GM21723 (cell line): ENCODE measurements at regions not wholly inside any gene's neighbourhood (a gene's known extent, or its start where the extent isn't known, plus 50 kb on each side); places are given as distances from the start of the nearest gene placed in this dataset.
A peak's percentile ranks its signal among the peaks of the same experiment; 100 is the strongest.

Experiments used
- ATAC-seq: cut with Tn5 transposase; IDR thresholded peaks from one replicate; pipeline ENCODE4 v1.9.1; 2021; ENCODE audit warnings: mild to moderate bottlenecking, moderate library complexity; ENCODE audit not compliant: unreplicated experiment

DNA sequence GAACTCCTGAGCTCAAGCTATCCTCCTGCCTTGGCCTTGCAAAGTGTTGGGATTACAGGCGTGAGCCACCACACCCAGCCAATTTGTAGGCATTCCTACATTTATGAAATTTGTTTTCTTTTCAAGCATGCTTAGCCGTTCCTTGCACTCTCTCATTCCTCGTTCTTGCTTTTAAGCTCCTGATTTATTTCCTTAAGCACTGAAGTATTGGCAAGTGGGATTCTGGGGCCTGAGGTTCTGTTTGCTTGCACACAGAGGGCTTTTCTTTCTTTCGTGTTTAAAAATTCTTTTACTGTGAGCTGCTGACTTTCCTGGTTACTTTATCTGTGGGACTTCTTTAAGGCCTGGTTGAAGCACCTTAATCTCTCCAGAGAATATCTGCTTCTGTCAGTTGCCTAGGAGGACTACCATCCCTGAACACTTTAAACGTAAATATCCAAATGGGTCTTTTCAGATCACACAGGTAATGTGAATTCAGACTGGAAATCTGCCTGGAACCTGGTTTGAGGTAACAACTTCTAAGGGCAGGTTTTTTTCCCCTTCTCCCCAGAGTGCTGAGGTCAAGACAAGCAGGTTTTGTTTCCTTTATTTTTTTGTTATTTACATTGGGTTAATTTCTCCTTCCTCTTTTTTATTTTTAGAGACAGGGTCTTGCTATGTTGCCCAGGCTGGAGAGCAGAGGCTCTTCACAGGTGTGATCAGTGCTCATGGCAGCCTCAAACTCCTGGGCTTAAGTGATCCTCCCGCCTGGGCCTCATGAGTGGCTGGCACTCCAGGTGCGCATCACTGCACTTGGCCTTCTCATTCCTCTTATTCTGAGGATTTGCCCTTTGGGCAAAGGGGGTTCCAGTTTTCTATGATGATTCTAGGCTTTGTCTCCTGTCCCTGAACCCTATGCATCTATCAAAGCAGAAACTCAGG lies 102.9 kb downstream of the PFKFB3 start:
- no peak for ATAC-seq

DNA sequence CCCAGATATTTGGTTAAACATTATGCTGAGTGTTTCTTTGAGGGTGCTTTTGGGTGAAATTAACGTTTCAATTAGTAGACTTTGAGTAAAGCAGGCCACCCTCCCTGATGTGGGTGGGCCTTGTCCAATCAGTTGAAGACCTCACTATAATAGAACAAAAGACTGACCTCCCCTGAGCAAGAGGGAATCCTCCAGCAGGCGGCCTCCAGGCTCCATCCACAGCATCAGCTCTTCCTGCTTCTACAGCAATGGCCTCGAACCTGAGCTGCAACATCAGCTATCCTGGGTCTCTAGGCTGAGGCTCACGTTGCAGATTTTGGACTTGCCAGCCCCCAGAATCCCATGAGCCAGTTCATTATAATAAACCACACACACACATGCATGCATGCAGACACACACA lies 104.2 kb downstream of the PFKFB3 start:
- no peak for ATAC-seq

DNA sequence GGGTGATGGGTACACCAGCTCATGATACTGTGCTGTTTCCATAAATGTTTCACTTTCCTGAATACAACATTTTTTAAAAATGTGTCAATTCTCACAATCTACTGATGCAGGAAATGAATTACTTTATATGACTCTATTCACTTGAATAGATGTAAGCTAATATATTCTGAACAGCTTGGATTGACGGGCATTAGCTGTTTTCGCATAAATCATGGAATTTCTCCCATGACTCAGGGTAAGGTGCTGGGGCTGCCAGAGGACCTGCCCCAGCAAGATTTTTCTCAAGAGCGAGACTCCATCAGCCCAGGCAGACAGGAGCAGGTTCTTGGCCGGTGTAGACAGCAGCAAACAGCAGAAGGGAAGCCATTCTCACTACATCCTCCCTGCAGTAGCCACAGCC lies 107.1 kb downstream of the PFKFB3 start:
- ATAC-seq = no peak

DNA sequence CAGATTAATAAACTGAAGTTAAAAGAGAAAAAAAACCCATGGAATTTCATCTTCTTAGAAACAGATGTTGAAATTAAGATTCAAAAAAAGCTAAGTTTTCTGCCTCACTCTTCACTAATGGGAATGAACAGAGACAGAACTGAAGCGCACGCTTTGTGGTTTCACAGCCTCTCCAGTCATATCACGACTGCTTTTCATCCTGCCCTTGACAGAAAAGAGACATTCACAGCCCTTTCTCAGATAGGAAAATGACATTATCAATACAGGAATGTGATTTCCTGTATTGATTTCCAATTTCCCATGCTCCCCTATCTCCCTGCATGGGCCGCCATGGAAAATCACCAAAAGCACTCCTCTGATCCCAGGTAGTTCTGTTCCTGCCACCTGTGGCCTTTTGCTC lies 108.2 kb downstream of the PFKFB3 start:
- no peak for ATAC-seq

DNA sequence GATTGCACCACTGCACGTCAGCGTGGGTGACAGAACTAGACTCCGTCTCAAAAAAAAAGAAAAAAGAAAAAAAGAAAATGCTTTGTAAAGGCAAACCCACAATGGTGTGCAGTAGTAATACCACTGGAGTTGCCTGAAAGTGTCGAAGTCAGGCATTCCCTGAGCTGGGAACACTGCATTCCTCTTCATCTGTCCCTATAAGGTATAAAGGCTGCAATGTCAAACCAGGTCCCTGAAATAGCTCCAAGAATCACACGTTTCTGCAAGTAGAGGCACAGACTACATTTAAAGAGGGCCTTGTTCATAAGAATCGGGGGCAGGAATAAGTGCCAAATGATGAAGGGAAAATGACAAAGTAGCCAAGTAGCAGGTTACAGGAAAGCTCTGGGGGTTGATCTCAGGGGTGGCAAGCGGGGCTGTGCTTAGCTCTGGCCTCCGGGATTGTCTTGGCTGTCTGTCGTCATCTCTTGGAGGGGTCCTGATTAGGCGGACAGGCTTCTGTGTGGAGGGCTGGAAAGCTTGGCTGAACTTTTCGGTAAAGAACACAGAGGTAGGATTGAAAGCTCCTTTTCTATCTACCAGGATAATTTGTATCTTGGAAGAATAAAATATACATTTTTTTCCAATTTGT lies 109.1 kb downstream of the PFKFB3 start:
- no peak for ATAC-seq

DNA sequence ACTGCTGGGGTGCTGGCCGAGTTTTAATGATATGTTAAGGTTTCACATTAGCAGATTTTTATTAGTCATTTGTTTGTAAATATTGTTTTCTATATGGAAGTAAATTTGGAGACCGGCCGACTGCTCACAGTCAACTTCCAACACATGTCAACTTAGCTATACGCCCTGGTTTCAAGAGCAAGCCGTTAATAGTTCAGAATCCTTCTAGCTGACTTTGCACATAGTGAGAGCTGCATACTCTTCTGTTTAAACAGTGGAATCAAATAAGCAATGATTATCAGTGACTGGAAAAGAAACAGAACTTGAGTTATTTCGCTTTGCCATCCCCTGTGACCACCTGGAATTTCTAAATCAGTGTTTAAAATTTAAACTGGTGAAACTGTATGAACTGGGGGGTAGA lies 109.9 kb downstream of the PFKFB3 start:
- no peak for ATAC-seq

DNA sequence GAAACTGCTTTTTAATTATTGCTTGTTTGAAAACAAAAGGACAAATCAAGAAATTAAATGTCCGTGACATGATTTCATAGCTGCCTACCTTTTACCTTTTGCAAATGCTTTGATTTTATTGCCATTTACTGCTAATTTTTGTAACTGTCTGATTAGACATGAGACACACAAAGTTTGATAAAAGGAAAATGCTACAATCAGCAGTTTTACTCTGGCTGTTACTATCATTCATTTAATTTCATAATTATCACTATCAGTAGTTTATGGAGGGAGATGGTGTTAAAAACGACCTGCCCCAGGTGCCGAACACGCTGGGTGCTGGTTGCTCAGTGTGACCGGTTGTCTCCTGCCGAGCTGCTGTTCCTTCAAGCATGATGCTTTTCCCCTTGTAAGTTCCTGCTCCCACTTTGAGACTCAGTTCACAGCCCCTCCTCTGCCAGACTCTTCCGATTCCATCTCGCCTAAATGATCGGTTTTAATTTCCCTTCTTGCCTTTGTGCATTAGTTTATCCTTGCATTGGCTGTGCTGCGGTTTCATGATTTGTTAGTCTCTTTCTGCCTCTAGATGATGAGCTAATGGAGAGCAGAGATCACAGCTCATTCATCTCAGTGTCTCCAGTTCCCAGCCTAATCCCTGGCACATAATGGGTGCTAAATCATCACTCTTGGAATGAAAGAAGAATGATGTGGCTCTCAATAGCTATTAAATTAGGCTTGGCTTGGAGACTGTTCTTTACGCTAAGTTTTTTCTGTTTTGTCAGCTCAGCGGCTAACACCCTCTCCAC lies 110.6 kb downstream of the PFKFB3 start:
- no peak for ATAC-seq

DNA sequence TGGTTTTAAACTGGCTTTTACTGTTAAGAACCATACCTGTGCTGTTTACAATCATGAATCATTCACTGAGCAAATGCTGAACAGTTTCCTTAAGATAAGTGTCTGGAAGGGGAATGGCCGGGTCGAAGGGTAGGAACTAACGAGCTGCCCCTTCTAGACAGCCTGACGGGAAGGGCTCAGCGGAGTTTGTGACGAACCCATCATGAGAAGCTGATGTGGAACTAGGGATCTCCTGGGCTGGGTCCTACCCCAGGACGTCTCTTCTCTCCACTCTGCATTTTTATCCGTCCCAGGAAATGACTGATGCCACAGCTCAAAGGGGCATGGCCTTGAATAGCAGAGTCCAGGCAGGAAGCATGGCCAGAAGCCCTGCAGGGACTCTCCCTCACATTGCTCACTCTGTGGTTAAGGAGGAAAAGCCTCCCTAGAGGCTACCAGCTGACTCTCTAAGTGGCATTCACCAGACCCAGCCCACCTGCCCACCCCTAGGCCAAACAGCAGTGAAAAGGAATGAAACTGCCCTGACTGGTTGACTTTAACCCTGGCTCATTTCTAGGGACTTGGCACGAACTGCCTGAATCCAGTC lies 112.0 kb downstream of the PFKFB3 start:
- no peak for ATAC-seq

DNA sequence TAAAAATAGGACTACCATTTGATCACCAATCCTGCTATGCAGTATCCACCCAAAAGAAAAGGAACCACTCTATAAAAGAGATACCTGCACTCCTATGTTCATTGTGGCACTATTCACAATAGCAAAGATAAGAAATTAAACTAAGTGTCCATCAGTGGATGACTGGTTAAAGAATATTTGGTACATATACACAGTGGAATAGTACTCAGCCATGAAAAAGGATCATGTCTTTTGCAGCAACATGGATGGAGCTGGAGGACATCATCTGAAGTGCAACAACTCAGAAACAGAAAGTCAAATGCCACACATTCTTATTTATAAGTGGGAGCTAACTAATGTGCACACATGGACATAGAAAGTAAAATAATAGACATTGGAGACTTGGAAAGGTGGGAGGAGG lies 116.4 kb downstream of the PFKFB3 start:
- ATAC-seq = no peak

DNA sequence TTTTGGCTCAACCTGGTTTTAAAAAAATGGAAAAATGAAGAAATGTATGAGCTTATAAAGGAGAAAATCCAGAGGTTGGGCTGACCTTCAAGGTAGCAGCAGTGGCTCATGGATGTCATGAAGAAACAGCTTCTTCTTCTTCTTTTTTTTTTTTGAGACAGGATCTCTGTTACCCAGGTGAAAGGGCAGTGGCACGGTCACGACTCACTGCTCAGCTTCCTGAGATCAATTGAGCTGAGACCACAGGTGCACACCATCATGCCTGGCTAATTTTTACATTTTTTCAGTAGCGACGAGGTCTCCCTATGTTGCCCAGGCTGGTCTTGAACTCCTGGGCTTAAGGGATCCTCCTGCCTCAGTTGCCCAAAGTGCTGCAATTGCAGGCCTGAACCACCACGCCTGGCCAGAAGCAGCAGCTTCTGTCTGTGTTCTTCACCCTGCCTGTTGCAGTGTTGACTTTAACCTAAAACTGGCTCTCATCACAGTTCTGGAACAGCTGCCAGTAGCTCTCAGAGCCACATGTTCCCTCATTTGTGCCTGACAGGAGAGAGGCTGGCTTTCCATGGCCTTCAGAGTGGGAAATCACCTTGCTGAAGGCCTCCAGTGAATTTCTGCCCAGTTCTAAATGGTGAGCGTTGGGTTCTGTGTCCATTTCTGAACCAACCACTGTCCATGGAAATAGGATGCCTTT lies 117.7 kb downstream of the PFKFB3 start:
- peak; percentile 91 for ATAC-seq

DNA sequence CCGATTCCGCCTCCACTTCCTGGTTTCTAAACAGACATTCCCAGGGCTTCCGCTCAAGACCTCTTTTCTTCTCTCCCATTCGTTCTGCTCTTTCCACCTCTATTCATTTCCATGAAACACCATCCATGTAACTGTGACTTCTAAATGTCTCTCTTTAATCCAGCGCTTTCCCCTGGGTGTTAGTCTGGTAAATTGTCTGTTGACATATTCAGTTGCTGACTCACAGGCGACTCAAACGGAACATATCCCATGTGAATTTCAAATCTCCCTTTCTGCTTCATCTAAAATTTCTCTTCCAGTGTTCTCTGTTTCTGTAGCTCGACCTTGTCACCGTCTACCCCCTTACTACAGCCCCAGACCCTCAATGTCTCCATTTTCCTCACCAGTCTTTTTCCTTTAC lies 119.1 kb downstream of the PFKFB3 start:
- ATAC-seq = no peak

DNA sequence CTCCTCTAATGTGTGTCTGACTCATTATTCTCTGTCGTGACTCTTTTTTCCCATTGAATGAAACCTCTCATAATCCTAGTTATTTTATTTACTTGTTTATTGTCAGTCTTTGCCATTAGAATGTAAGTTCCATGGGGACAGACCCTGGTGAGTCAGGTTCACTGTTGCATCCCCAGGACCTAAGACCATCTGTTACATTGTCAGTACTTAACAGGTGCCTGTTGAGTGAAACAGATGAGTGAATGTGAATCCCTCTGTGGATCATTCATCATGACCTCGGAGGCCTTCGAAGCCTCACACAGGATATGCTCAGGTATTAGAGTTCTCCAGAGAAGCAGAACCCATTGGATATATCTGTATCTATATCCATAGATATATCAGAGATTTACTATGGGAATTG lies 120.1 kb downstream of the PFKFB3 start:
- ATAC-seq = no peak

DNA sequence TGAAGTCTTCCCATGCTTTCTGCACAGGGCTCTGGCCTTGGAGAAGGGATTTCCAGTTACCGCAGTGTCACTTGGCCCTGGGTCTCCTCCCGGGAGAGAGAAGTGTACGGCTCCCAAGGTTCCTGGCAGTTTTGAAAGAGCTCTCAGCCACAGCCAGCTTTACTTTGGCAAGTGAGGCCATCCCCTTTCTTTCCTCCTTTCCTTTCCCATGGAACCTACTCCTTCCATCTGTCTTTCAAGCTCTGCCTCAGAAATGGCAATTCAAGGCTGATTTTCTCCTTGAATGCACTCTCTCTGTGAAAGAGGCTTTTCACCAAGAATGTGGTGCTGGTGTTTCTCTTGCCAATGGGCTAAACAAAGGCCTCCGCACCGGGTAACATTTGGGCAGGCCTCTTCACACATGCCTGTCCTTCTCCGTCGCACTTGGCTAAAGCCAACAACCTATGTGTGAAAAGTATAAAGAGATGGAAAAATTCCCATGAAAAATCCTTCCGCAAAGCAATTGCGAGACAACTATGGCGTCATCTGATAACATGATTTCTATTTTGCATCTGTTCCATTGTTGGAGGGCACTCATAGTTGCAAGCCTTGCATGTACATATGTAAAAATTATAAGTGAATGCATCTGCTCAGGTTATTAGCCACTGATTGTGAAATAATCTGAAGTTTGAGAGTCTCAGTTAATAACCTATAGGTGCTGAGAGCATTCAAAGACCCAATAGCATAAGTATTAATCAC lies 125.4 kb downstream of the PFKFB3 start:
- no peak for ATAC-seq

DNA sequence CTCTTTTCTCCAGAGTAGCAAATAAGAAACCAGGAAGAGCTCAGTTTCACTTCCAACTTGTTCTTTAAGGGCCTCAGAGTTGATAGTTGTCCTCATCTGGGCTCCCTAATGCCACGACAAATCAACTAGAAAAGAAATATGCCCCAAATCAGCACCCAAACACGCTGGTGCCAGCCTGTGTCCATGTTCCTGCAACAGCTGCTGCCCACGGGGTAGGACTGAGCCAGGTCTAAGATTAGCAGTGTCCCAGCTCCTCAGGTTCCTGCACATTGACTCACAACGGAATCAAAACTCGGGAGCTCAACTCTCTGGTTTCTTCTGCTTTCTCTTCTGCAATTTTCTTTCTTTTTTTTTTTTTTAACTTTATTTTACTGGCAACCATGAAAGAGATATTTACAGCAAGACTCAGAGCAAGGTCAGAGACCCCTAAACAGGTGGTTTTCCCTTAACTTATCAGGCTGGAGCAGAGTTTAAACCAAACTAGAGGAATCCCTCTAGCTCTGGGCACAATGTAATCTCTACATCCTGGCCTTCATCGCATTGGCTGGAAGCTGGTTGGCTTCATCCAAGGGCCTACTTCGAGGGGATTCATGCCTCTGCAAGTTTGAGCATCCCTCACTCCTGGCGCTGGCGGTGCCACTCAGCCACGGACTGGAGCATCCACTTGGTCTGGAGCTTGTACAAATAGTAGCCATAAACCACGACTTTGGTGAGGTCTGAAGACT lies 126.1 kb downstream of the PFKFB3 start:
- no peak for ATAC-seq

DNA sequence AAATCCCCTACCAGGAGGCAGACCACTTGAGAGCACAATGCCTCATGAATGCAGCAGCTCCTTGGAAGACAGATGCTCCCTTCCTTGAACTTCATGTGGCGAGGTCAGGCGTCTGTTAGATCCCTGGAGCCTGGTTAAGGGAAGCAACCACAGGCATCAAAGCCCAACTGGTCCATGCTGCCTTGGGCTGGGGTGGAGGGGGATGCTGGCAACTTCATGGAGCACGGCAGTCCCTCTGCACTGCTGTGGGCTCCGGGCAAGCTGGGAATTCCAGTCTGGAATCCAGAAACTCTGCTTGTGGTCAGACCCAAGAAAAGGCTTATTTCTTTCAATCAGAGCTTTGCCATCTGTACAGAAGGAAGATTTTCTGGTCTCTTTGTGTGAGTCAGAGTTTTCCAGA lies 130.4 kb downstream of the PFKFB3 start:
- ATAC-seq = no peak

DNA sequence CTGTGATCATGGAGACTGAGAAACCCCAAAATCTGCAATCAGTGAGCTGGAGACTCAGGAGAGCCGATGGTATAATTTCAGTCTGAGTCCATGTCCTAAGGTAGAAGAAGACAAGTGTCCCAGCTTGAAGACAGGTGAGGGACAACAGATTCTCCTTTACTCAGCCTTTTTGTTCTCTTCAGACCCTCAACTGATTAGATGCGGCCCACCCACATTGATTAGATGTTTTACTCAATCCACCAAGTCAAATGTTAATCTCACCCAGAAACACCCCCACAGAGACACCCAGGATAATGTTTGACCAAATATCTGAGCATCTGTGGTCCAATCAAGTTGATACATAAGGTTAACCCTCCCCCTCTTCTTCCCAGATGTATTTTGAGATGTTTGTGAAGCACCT lies 131.2 kb downstream of the PFKFB3 start:
- no peak for ATAC-seq

DNA sequence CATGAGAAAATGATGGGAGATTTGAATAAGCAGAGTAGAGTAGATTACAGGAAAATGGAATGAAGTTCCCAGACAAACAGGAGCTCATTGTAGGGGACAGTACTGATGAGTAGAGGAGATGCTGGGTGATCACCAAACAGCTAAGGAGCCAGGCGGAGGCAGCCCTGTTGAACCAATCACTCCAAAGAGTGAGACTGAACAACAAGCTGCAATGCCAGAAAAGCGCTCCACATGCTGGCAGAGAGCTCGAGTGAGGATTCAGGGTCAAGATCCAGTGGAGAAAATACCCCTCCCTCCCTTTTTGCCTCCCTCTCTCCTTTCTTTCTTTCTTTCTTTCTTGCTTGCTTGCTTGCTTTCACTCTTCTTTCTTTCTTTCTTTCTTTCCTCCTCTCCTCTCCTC lies 133.3 kb downstream of the PFKFB3 start:
- no peak for ATAC-seq

DNA sequence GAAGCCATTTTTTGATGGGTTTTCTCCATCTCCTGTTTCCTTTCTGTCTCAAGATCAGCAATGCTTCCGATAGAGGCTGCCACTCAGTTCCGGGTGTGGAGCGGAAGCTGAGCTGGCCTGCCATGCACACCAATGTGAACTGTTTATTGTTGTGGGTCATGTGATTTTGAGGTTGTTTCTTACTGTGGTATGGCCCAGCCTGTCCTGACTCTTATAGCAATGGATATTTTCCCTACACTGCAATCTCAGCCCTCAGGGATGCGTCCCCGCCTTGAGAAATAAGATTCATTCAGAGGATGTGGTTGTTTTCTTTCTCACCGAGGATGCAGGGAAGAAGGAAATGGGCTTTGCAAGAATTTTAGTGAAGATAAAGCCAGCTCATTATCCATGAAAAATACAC lies 134.7 kb downstream of the PFKFB3 start:
- no peak for ATAC-seq

DNA sequence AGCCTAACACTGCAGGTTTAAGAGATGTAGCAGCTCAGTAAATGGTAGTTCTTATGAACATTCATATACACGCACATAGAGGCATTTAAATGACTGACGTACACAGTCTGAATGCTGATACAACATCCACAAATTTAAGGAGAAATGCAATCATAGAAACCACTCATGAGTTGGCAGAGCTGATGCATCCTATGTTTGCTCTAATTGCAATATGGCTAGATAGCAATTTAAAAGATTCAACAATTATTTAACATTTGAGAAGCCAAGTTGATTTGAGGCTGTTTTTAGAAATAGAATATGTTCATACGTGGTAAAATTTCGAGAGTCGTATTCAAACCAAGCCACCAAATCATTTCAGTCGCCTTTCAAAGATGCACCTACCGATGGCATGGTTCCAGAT lies 135.6 kb downstream of the PFKFB3 start:
- ATAC-seq = no peak
